Smooth muscle cell of the brain vasculature (primary cell): ENCODE measurements at regions not wholly inside any gene's neighbourhood (a gene's known extent, or its start where the extent isn't known, plus 50 kb on each side); places are given as distances from the start of the nearest gene placed in this dataset.

ENCODE experiments used
- DNase-seq: peaks from one replicate; pipeline ENCODE4 v3.0.0-alpha.2; 2012; ENCODE audit warnings: low read depth, low spot score

DNA sequence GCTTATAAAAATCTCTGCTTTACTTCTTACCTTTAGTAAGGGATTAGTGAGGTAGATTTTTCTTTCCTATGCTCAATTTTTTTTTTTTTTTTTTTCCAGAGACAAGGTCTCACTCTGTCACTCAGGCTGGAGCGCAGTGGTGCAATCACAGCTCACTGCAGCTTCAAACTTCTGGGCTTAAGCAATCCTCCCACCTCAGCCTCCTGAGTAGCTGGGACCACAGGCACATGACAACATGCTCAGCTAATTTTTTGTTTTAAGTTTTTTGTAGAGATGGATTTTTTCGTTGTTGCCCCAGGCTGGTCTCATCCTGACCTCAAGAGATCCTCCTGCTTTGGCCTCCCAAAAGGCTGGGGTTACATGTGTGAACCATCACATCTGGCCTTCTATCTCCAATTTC lies 58.9 kb upstream of the RREB1 start:
- DNase-seq = no peak

- DNase-seq = no peak
Measured at GRCh38 chr6:7050004-7050403, 57.8 kb upstream of the RREB1 start.

GRCh38 chr6:7050872-7051779 lies 56.6 kb upstream of the RREB1 start:
- no peak for DNase-seq

- no peak for DNase-seq
Measured at GRCh38 chr6:7051780-7052442, 55.9 kb upstream of the RREB1 start.

DNA sequence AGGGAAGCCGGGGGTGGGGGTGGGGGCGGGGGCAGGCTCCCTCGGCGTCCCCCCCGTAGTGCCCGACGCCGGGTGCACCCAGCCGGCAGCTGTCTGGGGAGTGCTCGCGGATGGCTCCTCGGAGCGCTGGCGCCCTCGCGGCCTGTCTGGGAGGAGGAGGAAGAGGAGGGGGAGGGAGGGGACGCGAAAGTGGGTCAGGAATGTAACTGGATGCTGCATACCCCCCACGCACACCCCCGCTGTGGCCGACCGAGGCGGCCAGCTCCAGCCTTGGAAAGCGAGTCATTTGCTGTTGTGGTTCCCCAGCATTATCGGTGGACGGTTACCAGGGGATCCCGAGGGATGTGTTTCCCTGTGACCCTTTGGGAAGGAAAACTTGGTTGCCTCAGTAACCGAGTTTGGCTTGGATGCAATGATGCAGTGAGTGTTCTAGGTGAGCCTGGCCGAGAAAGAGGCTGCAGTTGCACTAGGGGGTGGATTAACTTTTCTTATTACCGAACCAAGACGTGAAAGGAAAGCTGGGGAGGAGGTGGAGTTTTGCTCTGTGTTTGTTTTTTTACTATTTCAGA lies 55.2 kb upstream of the RREB1 start:
- DNase-seq = no peak

DNA sequence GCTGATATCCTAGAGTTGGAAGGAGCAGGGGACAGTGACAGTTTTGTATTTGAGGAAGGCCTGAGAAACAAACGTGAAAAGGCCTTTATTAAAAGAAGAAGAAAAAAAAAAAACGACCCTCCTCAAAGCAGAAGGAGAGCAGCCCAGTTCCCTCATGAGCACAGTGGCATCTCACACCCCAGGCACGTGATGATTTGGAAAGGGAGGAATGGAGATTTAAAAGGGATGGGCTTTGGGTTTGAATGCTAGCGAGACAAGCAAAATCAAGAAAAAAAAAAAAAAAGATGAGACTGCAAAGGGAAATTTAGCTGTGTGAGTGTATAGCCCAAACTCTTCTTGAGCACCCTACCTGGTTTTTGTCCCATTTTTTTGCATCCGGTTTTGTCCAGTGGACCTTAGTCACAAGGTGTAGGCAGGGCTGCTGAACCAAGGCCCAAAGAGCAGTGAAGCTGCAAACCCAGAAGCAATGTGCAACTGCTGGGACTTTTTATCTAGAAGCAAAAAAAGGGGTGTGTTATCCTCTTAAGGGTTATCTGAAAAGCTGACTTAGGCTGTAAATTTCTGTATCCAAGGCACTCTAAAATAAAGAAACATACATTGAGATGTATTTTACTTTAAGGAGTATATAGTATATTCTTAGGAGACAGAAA lies 54.5 kb upstream of the RREB1 start:
- DNase-seq = no peak
